LNCaP clone FGC (cell line): ENCODE measurements at regions not wholly inside any gene's neighbourhood (a gene's known extent, or its start where the extent isn't known, plus 50 kb on each side); places are given as distances from the start of the nearest gene placed in this dataset.

ENCODE experiments used
- DNase-seq: peaks from one replicate; pipeline ENCODE4 v3.0.0-alpha.2; 2011; ENCODE audit warnings: low read depth
- H3K4me3 ChIP-seq: 2 replicates; pipeline ENCODE4 v1.5.1; 2011; ENCODE audit warnings: mild to moderate bottlenecking, low read depth, low read length, control low read depth
- TF ChIP-seq, protein P1 (sequence below): IDR thresholded peaks from 2 replicates; pipeline ENCODE4 v1.5.1; 2012; ENCODE audit warnings: mild to moderate bottlenecking; ENCODE audit not compliant: control insufficient read depth, insufficient read depth; ENCODE audit errors: extremely low read depth

DNA sequence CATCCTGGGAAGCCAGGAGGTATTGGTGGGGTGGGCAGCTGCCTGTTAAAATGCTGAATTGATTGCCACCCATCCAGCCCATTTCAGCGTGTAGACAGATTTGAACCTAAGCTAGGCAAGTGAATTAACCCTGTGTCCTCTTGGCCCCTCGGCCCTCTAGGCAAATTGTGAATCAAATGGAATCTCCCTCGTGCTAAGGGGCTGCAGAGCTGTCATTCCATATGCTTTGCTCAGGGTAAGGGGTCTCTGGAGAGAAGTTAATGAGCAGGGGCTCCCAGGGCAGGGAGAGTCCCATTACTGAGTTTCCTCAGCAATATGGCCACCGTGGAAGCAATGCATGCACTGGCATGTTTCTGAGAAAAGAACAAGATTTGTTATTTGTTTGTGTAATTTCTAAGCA lies 117.7 kb upstream of the RCN1 start:
- no peak overlapping the region for H3K4me3 ChIP-seq
- TF ChIP-seq, protein P1, sequence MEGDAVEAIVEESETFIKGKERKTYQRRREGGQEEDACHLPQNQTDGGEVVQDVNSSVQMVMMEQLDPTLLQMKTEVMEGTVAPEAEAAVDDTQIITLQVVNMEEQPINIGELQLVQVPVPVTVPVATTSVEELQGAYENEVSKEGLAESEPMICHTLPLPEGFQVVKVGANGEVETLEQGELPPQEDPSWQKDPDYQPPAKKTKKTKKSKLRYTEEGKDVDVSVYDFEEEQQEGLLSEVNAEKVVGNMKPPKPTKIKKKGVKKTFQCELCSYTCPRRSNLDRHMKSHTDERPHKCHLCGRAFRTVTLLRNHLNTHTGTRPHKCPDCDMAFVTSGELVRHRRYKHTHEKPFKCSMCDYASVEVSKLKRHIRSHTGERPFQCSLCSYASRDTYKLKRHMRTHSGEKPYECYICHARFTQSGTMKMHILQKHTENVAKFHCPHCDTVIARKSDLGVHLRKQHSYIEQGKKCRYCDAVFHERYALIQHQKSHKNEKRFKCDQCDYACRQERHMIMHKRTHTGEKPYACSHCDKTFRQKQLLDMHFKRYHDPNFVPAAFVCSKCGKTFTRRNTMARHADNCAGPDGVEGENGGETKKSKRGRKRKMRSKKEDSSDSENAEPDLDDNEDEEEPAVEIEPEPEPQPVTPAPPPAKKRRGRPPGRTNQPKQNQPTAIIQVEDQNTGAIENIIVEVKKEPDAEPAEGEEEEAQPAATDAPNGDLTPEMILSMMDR = no peak
- no peak for DNase-seq

DNA sequence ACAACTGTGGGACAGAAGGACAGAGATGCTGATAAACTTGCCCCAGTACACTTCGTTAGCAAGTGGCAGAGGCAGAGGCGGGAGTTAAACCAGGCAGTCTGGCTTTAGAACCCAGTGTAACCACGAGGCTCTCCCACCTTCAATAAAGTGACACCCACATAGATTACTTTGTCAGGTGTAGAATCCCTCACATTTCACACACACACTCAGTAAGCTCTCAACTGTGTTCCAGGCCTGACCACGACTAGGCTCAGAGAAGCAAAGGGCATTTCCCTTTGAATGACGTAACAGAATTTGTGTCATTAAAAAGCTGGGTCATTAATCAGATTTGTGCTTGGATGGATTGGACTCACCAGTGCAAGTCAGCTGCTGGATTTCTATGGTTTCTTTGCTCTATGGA lies 118.3 kb upstream of the RCN1 start:
- TF ChIP-seq, protein P1 = no peak
- no peak overlapping the region for H3K4me3 ChIP-seq
- DNase-seq = no peak

DNA sequence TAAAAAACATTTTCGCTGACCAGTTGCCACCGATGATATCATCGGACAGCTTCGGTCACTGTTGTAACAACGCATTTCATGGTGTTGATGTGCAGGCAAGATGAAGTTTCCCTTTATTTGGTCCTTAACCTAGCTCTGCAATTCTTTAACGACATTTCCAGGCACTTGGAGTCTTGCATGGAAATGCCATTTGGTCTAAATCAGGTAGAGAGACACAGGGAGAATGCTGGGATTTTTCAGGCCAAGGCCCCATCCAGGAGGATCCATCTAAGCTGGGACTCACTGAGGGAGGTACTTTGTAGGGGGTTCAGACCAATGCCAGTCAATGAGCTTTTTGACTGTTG lies 121.5 kb upstream of the RCN1 start:
- no peak overlapping the region for H3K4me3 ChIP-seq
- TF ChIP-seq, protein P1 = no peak
- DNase-seq = no peak

DNA sequence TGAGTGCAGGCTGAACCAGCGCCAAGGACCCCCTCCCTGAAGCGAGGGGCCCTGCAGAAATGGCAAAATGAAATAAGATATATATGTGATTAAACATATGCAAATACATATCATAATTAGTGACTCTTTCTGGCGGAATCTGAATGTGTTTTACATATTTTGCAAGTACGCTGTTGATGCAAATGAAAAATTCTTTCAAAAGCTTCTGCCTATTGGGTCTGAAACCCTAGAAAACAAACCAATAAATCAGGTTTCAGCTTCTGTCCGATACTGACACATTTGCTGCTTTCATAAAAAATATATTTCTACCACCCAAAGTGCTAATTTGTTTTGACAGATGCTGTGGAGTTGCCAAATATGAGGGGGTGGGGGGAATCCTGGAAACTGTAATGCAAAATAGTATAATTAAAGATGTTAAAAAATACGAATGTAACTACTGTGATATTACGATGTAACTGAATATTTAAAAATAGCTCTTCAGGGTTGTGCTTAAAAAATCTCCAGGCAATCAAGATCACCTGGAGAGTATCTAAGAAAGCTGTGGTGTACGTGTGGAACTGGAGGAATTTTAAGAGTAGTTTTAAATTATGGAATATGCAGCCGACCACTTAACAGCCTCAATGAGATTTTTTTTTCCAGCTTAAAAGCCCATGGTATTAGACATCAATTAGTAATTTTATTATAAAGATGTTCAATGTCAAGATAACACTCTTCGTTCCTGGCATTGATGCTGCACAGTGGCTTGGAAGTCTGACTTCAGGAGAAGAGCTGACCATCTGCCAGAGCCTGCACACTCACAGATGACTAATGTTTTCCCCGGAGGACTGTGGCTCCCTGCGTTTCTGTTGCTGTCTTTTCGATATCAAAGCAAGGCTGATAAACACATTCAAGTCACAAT lies 122.2 kb upstream of the RCN1 start:
- TF ChIP-seq, protein P1 = no peak
- H3K4me3 ChIP-seq = no peak overlapping the region
- DNase-seq = no peak

DNA sequence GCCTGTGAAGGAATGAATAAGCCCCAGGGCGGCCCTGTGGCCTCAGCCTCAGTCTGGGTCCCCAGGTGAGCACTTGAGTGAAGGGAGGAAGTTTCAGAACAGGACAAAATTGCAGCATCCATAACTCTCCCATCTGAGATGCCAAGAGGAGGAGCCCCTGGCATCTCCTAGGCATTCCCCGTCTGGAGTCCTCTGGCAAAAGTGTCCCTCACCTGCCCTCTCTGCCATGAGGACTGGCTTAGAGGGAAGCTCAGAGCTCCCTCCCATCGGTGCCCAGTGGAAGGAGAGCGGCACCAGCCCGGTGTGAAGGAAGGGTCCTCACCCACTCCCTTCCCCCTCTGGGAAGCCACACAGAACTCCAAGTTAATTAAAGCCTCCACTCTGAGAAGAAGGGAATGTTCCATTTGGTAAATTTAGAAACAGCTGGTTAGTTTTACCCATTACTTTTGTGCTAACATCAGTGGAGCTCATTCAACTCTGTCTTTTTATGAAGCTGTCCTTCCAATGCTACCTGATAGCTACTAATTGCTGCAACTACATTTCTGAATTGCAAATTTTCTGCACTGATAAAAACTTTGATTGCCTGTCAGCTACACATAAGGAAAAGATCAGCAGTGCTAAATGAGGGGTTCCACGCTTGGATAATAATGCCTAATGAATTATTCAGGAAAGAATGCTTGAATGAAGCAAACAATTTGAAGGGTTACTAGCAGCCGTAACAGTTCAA lies 123.3 kb upstream of the RCN1 start:
- no peak overlapping the region for H3K4me3 ChIP-seq
- TF ChIP-seq, protein P1 = no peak
- no peak for DNase-seq

DNA sequence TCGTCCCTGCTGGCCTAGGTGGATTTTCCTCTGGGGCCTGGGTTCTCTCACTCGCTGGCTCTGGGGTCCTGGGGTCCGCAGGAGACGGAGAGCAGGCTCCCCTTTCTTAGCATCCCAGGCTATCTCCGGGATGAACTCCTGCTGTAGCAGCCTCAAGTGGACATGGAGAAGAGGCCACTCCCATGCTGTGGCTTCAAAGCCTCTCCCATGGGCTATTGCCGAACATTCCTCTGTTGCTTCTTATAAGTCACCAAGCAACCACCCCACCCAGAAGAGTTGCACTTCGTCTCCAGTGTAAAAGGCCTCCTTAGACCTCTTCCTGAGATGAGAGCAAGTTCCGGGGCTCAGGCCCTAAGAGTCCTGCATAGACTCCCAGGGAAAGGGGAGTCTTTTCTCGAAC lies 124.0 kb upstream of the RCN1 start:
- no peak for DNase-seq
- H3K4me3 ChIP-seq = no peak overlapping the region
- TF ChIP-seq, protein P1 = no peak

DNA sequence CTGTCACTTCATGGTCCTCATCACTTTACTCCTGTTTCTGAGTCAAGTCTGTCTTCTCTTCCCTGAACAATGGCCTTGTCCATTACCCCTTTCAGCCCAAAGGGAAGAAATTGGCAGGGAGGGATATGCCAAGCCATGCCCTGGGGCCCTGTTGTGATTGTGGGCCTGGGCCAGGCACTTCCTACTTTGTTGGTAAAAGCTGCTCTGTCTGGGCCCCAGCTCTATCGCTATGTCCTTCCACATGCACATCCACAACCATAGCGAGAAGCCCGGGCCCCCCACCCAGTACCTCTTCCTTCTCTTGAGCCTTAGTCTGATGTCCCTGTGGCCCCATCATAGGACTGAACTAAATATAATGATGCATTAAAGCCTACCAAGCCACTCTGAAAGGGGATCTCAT lies 126.7 kb upstream of the RCN1 start:
- TF ChIP-seq, protein P1 = no peak
- DNase-seq = no peak
- no peak overlapping the region for H3K4me3 ChIP-seq
